ENCODE measurements at regions not wholly inside any gene's neighbourhood (a gene's known extent, or its start where the extent isn't known, plus 50 kb on each side); places are given as distances from the start of the nearest gene placed in this dataset.

- Histone ChIP-seq H3K9ac (ENCODE audit: insufficient read depth in 1 of 2, low read depth in 2 of 2, low read length in 2 of 2) (no peak overlapping the region), H4K20me1 (replicated peaks; ENCODE audit: control insufficient read depth, insufficient read depth, low read length) (no peaks in the 10 kb centered on the region), H2AFZ (ENCODE audit: low read depth, low read length) (no peak overlapping the region), H3K4me2 (ENCODE audit: insufficient read depth, low read length) (no peak overlapping the region), H3K27me3 (ENCODE audit: control insufficient read depth in 2 of 2, insufficient read depth in 2 of 2, low read length in 2 of 2) (no peaks in the 10 kb centered on the region), H3K9me3 (replicated peaks; ENCODE audit: control insufficient read depth, insufficient read depth, low read depth, low read length) (peaks cover 2% of the 10 kb centered on the region; the same call in 1 of the 2 replicates), H3K27ac (ENCODE audit: extremely low read depth, low read depth, low read length) (no peak overlapping the region), H3K36me3 (ENCODE audit: control insufficient read depth, insufficient read depth, low read length) (no peaks in the 10 kb centered on the region), H3K4me3 (no peak overlapping the region), H3K9me1 (ENCODE audit: control insufficient read depth, insufficient read depth, low read length) (no peaks in the 10 kb centered on the region), H3K4me1 (replicated peaks in 1 of 2; ENCODE audit: control insufficient read depth in 2 of 2, insufficient read depth in 2 of 2, low read length in 2 of 2) (no peaks in the 10 kb centered on the region), H3K79me2 (ENCODE audit: control insufficient read depth, insufficient read depth, low read length) (no peaks in the 10 kb centered on the region)
- ChIA-PET POLR2A (no interaction called here), CTCF (ENCODE audit: low intra/inter-chr PET ratio) (no interaction called here)
- ATAC-seq: no peak
- WGBS (ENCODE audit: insufficient coverage, low coverage, missing lambda C conversion rate): 2% methylated on average over 3 of the region's 3 CpGs
- DNase-seq (ENCODE audit: extremely low read depth in 1 of 4, low spot score in 3 of 4): no peak
- no TSS peak for BruUV-seq (replicated peaks)
- FAIRE-seq: no peak
- in situ Hi-C loops (cut with MboI): no loop called here
- intact Hi-C loops (cut with micrococcal nuclease): no loop called here
- no peak for TF ChIP-seq ZNF436 (CRISPR knock-in tag; IDR thresholded peaks at IDR 0.05)
- no peak for TF ChIP-seq NR0B1 (IDR thresholded peaks at IDR 0.05; ENCODE audit: partially characterized antibody)
- no peak for TF ChIP-seq CLOCK (CRISPR knock-in tag; IDR thresholded peaks at IDR 0.05; ENCODE audit: borderline replicate concordance)
- TF ChIP-seq POLR2G (IDR thresholded peaks at IDR 0.05; ENCODE audit: low read depth, low read length): no peak
- TF ChIP-seq NFRKB (IDR thresholded peaks at IDR 0.05; ENCODE audit: low read depth): no peak
- TF ChIP-seq FIP1L1 (IDR thresholded peaks at IDR 0.05; ENCODE audit: low read depth, low read length, poor library complexity, severe bottlenecking): no peak
- TF ChIP-seq TAF1 (IDR thresholded peaks at IDR 0.05; ENCODE audit: control insufficient read depth, extremely low read depth, insufficient read depth, low read length, severe bottlenecking): no peak
- TF ChIP-seq CGGBP1 (CRISPR knock-in tag; IDR thresholded peaks at IDR 0.05): no peak
- TF ChIP-seq E2F8 (IDR thresholded peaks at IDR 0.05; ENCODE audit: low read depth, partially characterized antibody): no peak
- no peak for TF ChIP-seq POU5F1 (IDR thresholded peaks at IDR 0.05; ENCODE audit: borderline replicate concordance, low read depth, low read length, partially characterized antibody)
- no peak for TF ChIP-seq PHB2 (IDR thresholded peaks at IDR 0.05; ENCODE audit: low read depth)
- no peak for TF ChIP-seq ZC3H8 (IDR thresholded peaks at IDR 0.05)
- TF ChIP-seq MECOM (CRISPR knock-in tag; IDR thresholded peaks at IDR 0.05): no peak
- no peak for TF ChIP-seq SAFB (IDR thresholded peaks at IDR 0.05; ENCODE audit: borderline replicate concordance, low read depth, low read length)
- no peak for TF ChIP-seq FOXM1 (IDR thresholded peaks at IDR 0.05; ENCODE audit: low read depth)
- TF ChIP-seq FOXM1 (CRISPR knock-in tag; IDR thresholded peaks at IDR 0.05; ENCODE audit: low read depth): no peak
- no peak for TF ChIP-seq ZNF766 (CRISPR knock-in tag; conservative IDR thresholded peaks at IDR 0.05)
- no peak for TF ChIP-seq RCOR1 (IDR thresholded peaks at IDR 0.05; ENCODE audit: borderline replicate concordance in 1 of 2, low read depth in 2 of 2, low read length in 2 of 2)
These were observed 442.9 kb downstream of the KCNJ3 start for GRCh38 chr2:155141418-155141817.

All from K562 (cell line).